HCT116 (cell line): ENCODE measurements at regions not wholly inside any gene's neighbourhood (a gene's known extent, or its start where the extent isn't known, plus 50 kb on each side); places are given as distances from the start of the nearest gene placed in this dataset.

Experiments used
- ATAC-seq: fragments of 200-7000 bp; cut with Tn5 transposase; 2 replicates; pipeline ENCODE4 v1.9.1; 2020; ENCODE audit warnings: mild to moderate bottlenecking, moderate library complexity
- BruUV-seq: library from RNA; stranded (reverse); fragments of 400-500 nt; replicated peaks from 2 replicates; lab custom pipeline; 2021; lab: Mats Ljungman, UMichigan
- CTCF ChIA-PET: fragments of 300-600 bp; sonication (Branson Sonifier 250); formaldehyde crosslinking; loops from one replicate; lab custom pipeline; 2021; ENCODE audit warnings: antibody characterized with exemption; lab: Charles Lee
- POLR2A ChIA-PET: fragments of 300-600, 350-600 bp; sonication (Branson Sonifier 250); formaldehyde crosslinking; loops from one replicate; lab custom pipeline; 2021; ENCODE audit warnings: antibody characterized with exemption; lab: Charles Lee
- RAD21 ChIA-PET, 2 experiments: fragments of 300-600 bp; sonication (Branson Sonifier 250); formaldehyde crosslinking; loops; one replicate each; lab custom pipeline; 2023; ENCODE audit warnings: low total read pairs in 2 of 2; ENCODE audit not compliant: uncharacterized antibody in 2 of 2, unreplicated experiment in 2 of 2, low non-redundant PET in 1 of 2; lab: Charles Lee
- DNase-seq: peaks from one replicate; pipeline ENCODE4 v3.0.0-alpha.2; 2010; ENCODE audit warnings: low read depth, low spot score
- H2AFZ ChIP-seq: fragments of 200-600 bp; shearing (Covaris generic), sonication (generic); 2 replicates; pipeline ENCODE4 v1.6.1; 2017; ENCODE audit warnings: low read depth, mixed run types, mixed read lengths, antibody characterized with exemption, low read length; ENCODE audit not compliant: poor library complexity, severe bottlenecking
- H3K27ac ChIP-seq: 2 replicates; pipeline ENCODE4 v1.5.1; 2012; ENCODE audit warnings: low read depth, low read length
- H3K27me3 ChIP-seq: fragments of 200-600 bp; sonication (generic); 2 replicates; pipeline ENCODE4 v1.6.1; 2016; ENCODE audit warnings: mixed run types, low read length, mixed read lengths; ENCODE audit not compliant: insufficient read depth
- H3K36me3 ChIP-seq, 2 experiments: fragments of 200-500 bp in 1 of 2; fragments of 200-600 bp in 1 of 2; sonication (Bioruptor generic) in 1 of 2; sonication (generic) in 1 of 2; 2 replicates each; pipeline versions ENCODE4 v1.5.1 to v1.6.1; 2014 to 2016; ENCODE audit warnings: low read length in 2 of 2, inconsistent platforms in 1 of 2, mixed read lengths in 1 of 2, mixed run types in 1 of 2; ENCODE audit not compliant: insufficient read depth in 2 of 2, control insufficient read depth in 1 of 2
- H3K4me1 ChIP-seq, 2 experiments: fragments of 200-600 bp in 1 of 2; sonication (generic) in 1 of 2; 2 replicates each; pipeline versions ENCODE4 v1.5.1 to v1.6.1; 2012 to 2017; ENCODE audit warnings: low read length in 2 of 2, inconsistent platforms in 1 of 2, mild to moderate bottlenecking in 1 of 2, mixed read lengths in 1 of 2, mixed run types in 1 of 2, moderate library complexity in 1 of 2; ENCODE audit not compliant: insufficient read depth in 2 of 2, control insufficient read depth in 1 of 2
- H3K4me2 ChIP-seq: fragments of 200-600 bp; sonication (generic); 2 replicates; pipeline ENCODE4 v1.6.1; 2017; ENCODE audit warnings: mixed run types, low read length, mixed read lengths
- H3K4me3 ChIP-seq, 2 experiments: fragments of 200-600 bp in 1 of 2; sonication (generic) in 1 of 2; replicated peaks in 1 of 2; 2 replicates each; pipeline ENCODE4 v1.5.1; 2011 to 2016; ENCODE audit warnings: low read length in 2 of 2, control low read depth in 1 of 2, low read depth in 1 of 2, mild to moderate bottlenecking in 1 of 2, mixed read lengths in 1 of 2, mixed run types in 1 of 2
- H3K79me2 ChIP-seq: fragments of 200-600 bp; sonication (generic); 2 replicates; pipeline ENCODE4 v1.6.1; 2017; ENCODE audit warnings: mild to moderate bottlenecking, mixed run types, low read length, moderate library complexity, mixed read lengths; ENCODE audit not compliant: insufficient read depth
- H3K9ac ChIP-seq: fragments of 200-600 bp; sonication (generic); 2 replicates; pipeline ENCODE4 v1.6.1; 2016; ENCODE audit warnings: low read length, mixed read lengths
- H3K9me2 ChIP-seq: fragments of 200-600 bp; sonication (generic), shearing (Covaris generic); 2 replicates; pipeline ENCODE4 v1.6.1; 2017; ENCODE audit warnings: mixed run types, mild to moderate bottlenecking, moderate library complexity; ENCODE audit not compliant: insufficient read depth
- H3K9me3 ChIP-seq, 2 experiments: fragments of 200-500 bp in 1 of 2; fragments of 200-600 bp in 1 of 2; sonication (Bioruptor generic) in 1 of 2; sonication (generic) in 1 of 2; 2 replicates each; pipeline ENCODE4 v1.6.1; 2014 to 2017; ENCODE audit warnings: low read length in 2 of 2, mixed read lengths in 2 of 2, inconsistent platforms in 1 of 2, low read depth in 1 of 2, mild to moderate bottlenecking in 1 of 2, mixed run types in 1 of 2, moderate library complexity in 1 of 2; ENCODE audit not compliant: control insufficient read depth in 1 of 2, insufficient read depth in 1 of 2
- H4K20me1 ChIP-seq: fragments of 200-600 bp; sonication (generic), shearing (Covaris generic); 2 replicates; pipeline ENCODE4 v1.6.1; 2017; ENCODE audit warnings: mixed run types, mild to moderate bottlenecking, moderate library complexity; ENCODE audit not compliant: insufficient read depth
- CTCF ChIP-seq, 3 experiments: fragments of 200-600 bp in 1 of 3; sonication (generic) in 1 of 3; IDR thresholded peaks in 2 of 3; conservative IDR thresholded peaks in 1 of 3; 2 replicates each; pipeline ENCODE4 v1.5.1; 2012 to 2017; ENCODE audit warnings: low read depth in 2 of 3, low read length in 2 of 3, antibody characterized with exemption in 1 of 3, borderline replicate concordance in 1 of 3, control low read depth in 1 of 3, mild to moderate bottlenecking in 1 of 3, mixed read lengths in 1 of 3, mixed run types in 1 of 3, moderate library complexity in 1 of 3; ENCODE audit not compliant: insufficient read depth in 1 of 3
- EGR1 ChIP-seq: IDR thresholded peaks from 2 replicates; pipeline ENCODE4 v1.6.1; 2012; ENCODE audit warnings: low read depth
- EZH2 ChIP-seq: fragments of 200-600 bp; sonication (generic); IDR thresholded peaks from 2 replicates; pipeline ENCODE4 v1.6.1; 2017; ENCODE audit warnings: antibody characterized with exemption, mixed run types
- FOSL1 ChIP-seq: IDR thresholded peaks from 2 replicates; pipeline ENCODE4 v1.6.1; 2012; ENCODE audit warnings: low read depth
- JUND ChIP-seq: IDR thresholded peaks from 2 replicates; pipeline ENCODE4 v1.6.1; 2012
- MAX ChIP-seq: IDR thresholded peaks from 2 replicates; pipeline ENCODE4 v1.6.1; 2012
- POLR2A ChIP-seq: IDR thresholded peaks from 2 replicates; pipeline ENCODE4 v1.7.0; 2011; ENCODE audit warnings: borderline replicate concordance; ENCODE audit not compliant: insufficient read depth, insufficient read length; ENCODE audit errors: extremely low read depth
- REST ChIP-seq: IDR thresholded peaks from 2 replicates; pipeline ENCODE4 v1.6.1; 2012; ENCODE audit warnings: low read depth
- SIN3A ChIP-seq: IDR thresholded peaks from 2 replicates; pipeline ENCODE4 v1.6.1; 2012; ENCODE audit warnings: low read depth
- SP1 ChIP-seq: IDR thresholded peaks from 2 replicates; pipeline ENCODE4 v1.6.1; 2012; ENCODE audit warnings: low read depth
- SRF ChIP-seq: IDR thresholded peaks from 2 replicates; pipeline ENCODE4 v1.6.1; 2012; ENCODE audit warnings: low read depth
- TCF7L2 ChIP-seq: IDR thresholded peaks from 2 replicates; pipeline ENCODE4 v1.7.0; 2011; ENCODE audit warnings: borderline replicate concordance, inconsistent platforms; ENCODE audit not compliant: insufficient read depth, insufficient read length; ENCODE audit errors: extremely low read depth
- YY1 ChIP-seq: IDR thresholded peaks from 2 replicates; pipeline ENCODE4 v1.6.1; 2011; ENCODE audit warnings: low read length, low read depth, moderate library complexity, mild to moderate bottlenecking; ENCODE audit not compliant: insufficient replicate concordance; ENCODE audit errors: extremely low read depth
- intact Hi-C: fragments of 100-400 bp; cut with micrococcal nuclease; formaldehyde crosslinking; loops from 2 replicates; pipeline ENCODE4 v1.10.0; 2022

- TF ChIP-seq POLR2A: no peak
- no peak for TF ChIP-seq SIN3A
- TF ChIP-seq EGR1: no peak
- TF ChIP-seq SRF: no peak
- TF ChIP-seq EZH2: no peak
Observed at GRCh38 chr5:6084836-6085235, 293.5 kb downstream of the MED10 start (continued).

GRCh38 chr5:6084376-6084775, 294.0 kb downstream of the MED10 start:
- Histone ChIP-seq H3K36me3 (no peaks in the 10 kb centered on the region), H4K20me1 (no peaks in the 10 kb centered on the region), H3K4me2 (no peak overlapping the region)
- no peak for ATAC-seq
- RAD21 ChIA-PET: no interaction called here
- intact Hi-C loops: no loop called here
- TF ChIP-seq JUND (no peak), SRF (no peak), SP1 (no peak), TCF7L2 (no peak), SIN3A (no peak), EZH2 (no peak), CTCF (IDR thresholded peaks at IDR 0.05 in 2 of 3, conservative IDR thresholded peaks at IDR 0.05 in 1 of 3; ENCODE audit: borderline replicate concordance in 1 of 3, insufficient read depth in 1 of 3, low read depth in 2 of 3, low read length in 2 of 3) (no peak), POLR2A (no peak), REST (no peak), MAX (no peak), YY1 (no peak), FOSL1 (no peak)
- TF ChIP-seq, all 23 proteins: peak for 0
- H3K9me3 ChIP-seq: no peaks in the 10 kb centered on the region
- no peaks in the 10 kb centered on the region for H3K9me2 ChIP-seq
- CTCF ChIA-PET: no interaction called here
- no peak overlapping the region for H3K27ac ChIP-seq
- H2AFZ ChIP-seq: no peak overlapping the region
- no peaks in the 10 kb centered on the region for H3K4me1 ChIP-seq
- POLR2A ChIA-PET: no interaction called here
- no peaks in the 10 kb centered on the region for H3K27me3 ChIP-seq
- BruUV-seq: no TSS peak
- no peaks in the 10 kb centered on the region for H3K79me2 ChIP-seq
- no peak for DNase-seq
- H3K4me3 ChIP-seq: no peak overlapping the region
- H3K9ac ChIP-seq: no peak overlapping the region
